Peyer's patch (tissue), 4 donors: ENCODE measurements at regions not wholly inside any gene's neighbourhood (a gene's known extent, or its start where the extent isn't known, plus 50 kb on each side); places are given as distances from the start of the nearest gene placed in this dataset.

Source experiments
- POLR2A ChIP-seq, 2 donors: fragments of 450-650 bp; IDR thresholded peaks; one replicate each; pipeline ENCODE4 v1.5.1; 2017; ENCODE audit warnings: antibody characterized with exemption in 2 of 2, mild to moderate bottlenecking in 2 of 2, moderate library complexity in 2 of 2
- TF ChIP-seq, protein P1 (sequence below), 6 experiments: fragments of 450-650 bp in 4 of 6; fragments of 200-600 bp in 2 of 6; sonication (generic) in 1 of 6; IDR thresholded peaks; one replicate each; pipeline ENCODE4 v1.5.1; 2017 to 2019; ENCODE audit warnings: antibody characterized with exemption in 6 of 6, mild to moderate bottlenecking in 3 of 6, moderate library complexity in 1 of 6

DNA sequence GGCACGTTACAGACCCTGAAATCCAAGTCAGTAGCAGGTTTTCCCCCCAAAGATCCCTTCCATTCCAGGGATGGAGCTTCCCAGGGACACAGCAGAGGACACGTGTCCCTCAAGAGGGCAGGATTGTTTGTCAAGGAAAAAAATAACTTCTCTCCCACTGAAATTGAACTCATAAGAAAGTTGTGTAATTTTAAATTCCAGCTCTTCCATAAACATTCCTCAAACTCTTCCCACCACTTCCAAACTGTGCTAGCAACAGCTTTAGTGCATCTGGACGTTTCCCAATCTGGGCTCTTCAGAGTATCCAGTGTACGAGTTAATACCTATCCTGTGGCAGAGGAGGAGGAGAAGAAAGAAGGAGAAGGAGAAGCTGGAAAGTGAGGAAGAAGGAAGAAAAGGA is 79.6 kb downstream of the PSMG1 start:
- no peak for TF ChIP-seq POLR2A (IDR thresholded peaks at IDR 0.05)
- TF ChIP-seq, protein P1, sequence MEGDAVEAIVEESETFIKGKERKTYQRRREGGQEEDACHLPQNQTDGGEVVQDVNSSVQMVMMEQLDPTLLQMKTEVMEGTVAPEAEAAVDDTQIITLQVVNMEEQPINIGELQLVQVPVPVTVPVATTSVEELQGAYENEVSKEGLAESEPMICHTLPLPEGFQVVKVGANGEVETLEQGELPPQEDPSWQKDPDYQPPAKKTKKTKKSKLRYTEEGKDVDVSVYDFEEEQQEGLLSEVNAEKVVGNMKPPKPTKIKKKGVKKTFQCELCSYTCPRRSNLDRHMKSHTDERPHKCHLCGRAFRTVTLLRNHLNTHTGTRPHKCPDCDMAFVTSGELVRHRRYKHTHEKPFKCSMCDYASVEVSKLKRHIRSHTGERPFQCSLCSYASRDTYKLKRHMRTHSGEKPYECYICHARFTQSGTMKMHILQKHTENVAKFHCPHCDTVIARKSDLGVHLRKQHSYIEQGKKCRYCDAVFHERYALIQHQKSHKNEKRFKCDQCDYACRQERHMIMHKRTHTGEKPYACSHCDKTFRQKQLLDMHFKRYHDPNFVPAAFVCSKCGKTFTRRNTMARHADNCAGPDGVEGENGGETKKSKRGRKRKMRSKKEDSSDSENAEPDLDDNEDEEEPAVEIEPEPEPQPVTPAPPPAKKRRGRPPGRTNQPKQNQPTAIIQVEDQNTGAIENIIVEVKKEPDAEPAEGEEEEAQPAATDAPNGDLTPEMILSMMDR (IDR thresholded peaks at IDR 0.05) = no peak
